Activated CD8-positive, alpha-beta T cell treated with anti-CD3 and anti-CD28 coated beads for 36 hours (primary cell): ENCODE measurements at regions not wholly inside any gene's neighbourhood (a gene's known extent, or its start where the extent isn't known, plus 50 kb on each side); places are given as distances from the start of the nearest gene placed in this dataset.

Source experiments
- ATAC-seq: fragments of 200-7000 bp; cut with Tn5 transposase; one replicate; pipeline ENCODE4 v1.10.0; 2021; ENCODE audit warnings: mild to moderate bottlenecking, moderate library complexity
- CTCF ChIA-PET: fragments of 350-600 bp; sonication (Branson Sonifier 250); formaldehyde crosslinking; loops from one replicate; lab custom pipeline; 2021; ENCODE audit warnings: antibody characterized with exemption; lab: Charles Lee
- POLR2A ChIA-PET: fragments of 350-600 bp; sonication (Branson Sonifier 250); formaldehyde crosslinking; loops from one replicate; lab custom pipeline; 2021; ENCODE audit warnings: antibody characterized with exemption; lab: Charles Lee
- DNase-seq: peaks from one replicate; pipeline ENCODE4 v3.0.0-alpha.2; 2020
- H3K27ac Mint-ChIP-seq: one replicate; pipeline ENCODE4 v1.8.0; 2021; ENCODE audit warnings: mild to moderate bottlenecking, mixed read lengths
- H3K27me3 Mint-ChIP-seq: one replicate; pipeline ENCODE4 v1.8.0; 2021; ENCODE audit warnings: mixed read lengths
- H3K36me3 Mint-ChIP-seq: one replicate; pipeline ENCODE4 v1.8.0; 2021; ENCODE audit warnings: low read depth, mixed read lengths
- H3K4me1 Mint-ChIP-seq: one replicate; pipeline ENCODE4 v1.8.0; 2021; ENCODE audit warnings: low read depth, mixed read lengths
- H3K4me3 Mint-ChIP-seq: one replicate; pipeline ENCODE4 v1.8.0; 2021; ENCODE audit warnings: mild to moderate bottlenecking, moderate library complexity, mixed read lengths
- H3K9me3 Mint-ChIP-seq: one replicate; pipeline ENCODE4 v1.8.0; 2021; ENCODE audit warnings: mixed read lengths
- CTCF ChIP-seq: fragments of 200-600 bp; IDR thresholded peaks from one replicate; pipeline ENCODE4 v1.8.0; 2022; ENCODE audit warnings: antibody characterized with exemption, mild to moderate bottlenecking
- intact Hi-C: fragments of 100-400 bp; cut with micrococcal nuclease; formaldehyde crosslinking; loops from one replicate; pipeline ENCODE4 v1.10.0; 2022

- Mint-ChIP-seq H3K27ac (peak overlapping the region; percentile 66), H3K27me3 (no peaks in the 10 kb centered on the region), H3K4me3 (no peak overlapping the region), H3K9me3 (peaks cover 5% of the 10 kb centered on the region), H3K4me1 (peaks cover 74% of the 10 kb centered on the region), H3K36me3 (peaks cover 4% of the 10 kb centered on the region)
- POLR2A ChIA-PET: interaction anchor here (2.3 kb wide), 1 partner anchor 41 kb away, joined by 13 read pairs; no protein-coding TSS in a partner anchor
- DNase-seq (no peak), ATAC-seq (no peak)
- CTCF ChIA-PET: interaction anchor here (1.6 to 1.7 kb wide), 2 partner anchors 129 to 139 kb away, joined by 3 read pairs; no protein-coding TSS in a partner anchor
- no peak for TF ChIP-seq CTCF
- intact Hi-C loops: loop anchor here (2.0 kb wide), 1 partner anchor 46 kb away; no protein-coding TSS in a partner anchor
Observed at GRCh38 chr15:69715210-69715609, 262.6 kb downstream of the RPLP1 start.

- H3K27me3 Mint-ChIP-seq: no peaks in the 10 kb centered on the region
- H3K4me3 Mint-ChIP-seq: no peak overlapping the region
- ChIA-PET CTCF (interaction anchor here (0.7 to 1.7 kb wide), 3 partner anchors 10 to 142 kb away, joined by 3 to 8 read pairs (median 3); no protein-coding TSS in a partner anchor), POLR2A (no interaction called here)
- intact Hi-C loops: no loop called here
- DNase-seq: no peak
- H3K27ac Mint-ChIP-seq: no peak overlapping the region
- no peak for ATAC-seq
- TF ChIP-seq CTCF: no peak
- peaks cover 4% of the 10 kb centered on the region for H3K36me3 Mint-ChIP-seq
- H3K9me3 Mint-ChIP-seq: peaks cover 1% of the 10 kb centered on the region
- peaks cover 89% of the 10 kb centered on the region for H3K4me1 Mint-ChIP-seq
Observed at GRCh38 chr15:69718436-69718835, 265.8 kb downstream of the RPLP1 start.

GRCh38 chr15:69718916-69719315, 266.3 kb downstream of the RPLP1 start:
- no peak for TF ChIP-seq CTCF
- H3K27me3 Mint-ChIP-seq: no peaks in the 10 kb centered on the region

GRCh38 chr15:69719527-69720240, 267.1 kb downstream of the RPLP1 start:
- intact Hi-C loops: loop anchor here (10.0 kb wide), 2 partner anchors 145 to 375 kb away; partner anchors contain the start of gene TLE3
- peaks cover 4% of the 10 kb centered on the region for H3K27me3 Mint-ChIP-seq
- CTCF ChIA-PET: interaction anchor here (1.0 to 2.0 kb wide), 6 partner anchors 9 to 769 kb away, joined by 3 to 8 read pairs (median 4); no protein-coding TSS in a partner anchor
- H3K27ac Mint-ChIP-seq: peak overlapping the region; percentile 87
- H3K4me1 Mint-ChIP-seq: peaks cover 88% of the 10 kb centered on the region
- peaks cover 4% of the 10 kb centered on the region for H3K36me3 Mint-ChIP-seq
- no peak for TF ChIP-seq CTCF
- peak; percentile 84 for DNase-seq
- peaks cover 1% of the 10 kb centered on the region for H3K9me3 Mint-ChIP-seq
- no peak overlapping the region for H3K4me3 Mint-ChIP-seq
- POLR2A ChIA-PET: interaction anchor here (0.6 to 0.9 kb wide), 4 partner anchors 34 to 378 kb away, joined by 3 to 5 read pairs (median 3); partner anchors contain the start of gene TLE3
- peak; percentile 89 for ATAC-seq

More at GRCh38 chr15:69718916-69719315, 266.3 kb downstream of the RPLP1 start:
- ChIA-PET POLR2A (interaction anchor here (0.9 kb wide), 1 partner anchor 142 kb away, joined by 3 read pairs; no protein-coding TSS in a partner anchor), CTCF (interaction anchor here (1.0 to 1.7 kb wide), 4 partner anchors 9 to 770 kb away, joined by 3 to 8 read pairs (median 3); no protein-coding TSS in a partner anchor)
- Mint-ChIP-seq H3K9me3 (peaks cover 1% of the 10 kb centered on the region), H3K4me1 (peaks cover 89% of the 10 kb centered on the region), H3K27ac (peak overlapping the region; percentile 87), H3K36me3 (peaks cover 4% of the 10 kb centered on the region), H3K4me3 (no peak overlapping the region)
- intact Hi-C loops: no loop called here
- ATAC-seq (peak; percentile 35), DNase-seq (peak; percentile 67)
